ENCODE measurements at regions not wholly inside any gene's neighbourhood (a gene's known extent, or its start where the extent isn't known, plus 50 kb on each side); places are given as distances from the start of the nearest gene placed in this dataset.

GRCh38 chr9:100959226-100959625 is 69.3 kb upstream of the PLPPR1 start:
- TF ChIP-seq CTCF (IDR thresholded peaks at IDR 0.05; ENCODE audit: control insufficient read depth, extremely low read depth, insufficient read depth): no peak
- H3K4me3 ChIP-seq (ENCODE audit: low read depth, low read length): no peak overlapping the region
- no peak for DNase-seq (ENCODE audit: low read depth)

Data from LNCaP clone FGC (cell line).